AG04449 (cell line): ENCODE measurements at regions not wholly inside any gene's neighbourhood (a gene's known extent, or its start where the extent isn't known, plus 50 kb on each side); places are given as distances from the start of the nearest gene placed in this dataset.

ENCODE experiments used
- CTCF ChIA-PET: fragments of 350-600 bp; formaldehyde crosslinking; extraction: SDS; loops from one replicate; lab custom pipeline; 2021; ENCODE audit warnings: antibody characterized with exemption; lab: Yijun Ruan, JAX
- POLR2A ChIA-PET: fragments of 400-600, 350-600 bp; formaldehyde crosslinking; extraction: SDS; loops from one replicate; lab custom pipeline; 2020; ENCODE audit warnings: antibody characterized with exemption, inconsistent platforms; lab: Yijun Ruan, JAX
- DNase-seq: peaks from one replicate; pipeline ENCODE4 v3.0.0-alpha.2; 2010; ENCODE audit warnings: low read depth, low spot score
- H3K4me3 ChIP-seq: 2 replicates; pipeline ENCODE4 v1.5.1; 2011; ENCODE audit warnings: low read depth, mild to moderate bottlenecking, control low read depth, low read length
- CTCF ChIP-seq: IDR thresholded peaks from one replicate; pipeline ENCODE4 v1.5.1; 2011; ENCODE audit warnings: mild to moderate bottlenecking, moderate library complexity, low read length, control low read depth, inconsistent platforms; ENCODE audit not compliant: insufficient read depth; ENCODE audit errors: missing control alignments

- DNase-seq = no peak
These were observed 270.3 kb upstream of the GRIA3 start for GRCh38 chrX:122913764-122914163.

DNA sequence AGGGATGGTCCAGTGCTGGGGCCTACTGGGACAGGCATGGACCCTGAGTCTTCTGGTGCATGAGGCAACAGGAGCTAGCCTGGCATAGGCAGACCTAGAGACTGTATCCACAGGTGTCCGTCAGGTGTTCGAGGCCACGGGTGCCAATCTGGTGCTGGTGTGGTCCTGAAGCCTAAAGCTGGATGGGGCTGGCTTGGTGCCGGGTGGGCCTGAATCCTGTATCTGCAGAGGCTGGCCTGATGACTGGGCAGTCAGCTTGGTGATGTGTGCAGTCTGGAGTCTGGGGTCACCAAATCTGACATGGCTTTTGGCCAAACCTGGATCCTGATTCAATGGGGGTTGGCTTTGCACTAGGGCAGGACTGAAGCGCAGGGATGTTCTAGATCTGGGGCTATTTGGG lies 269.8 kb upstream of the GRIA3 start:
- no peak overlapping the region for H3K4me3 ChIP-seq
- ChIA-PET CTCF (no interaction called here), POLR2A (no interaction called here)
- no peak for TF ChIP-seq CTCF
- DNase-seq = no peak

More at GRCh38 chrX:122913764-122914163, 270.3 kb upstream of the GRIA3 start:
- CTCF ChIA-PET = no interaction called here
- POLR2A ChIA-PET = no interaction called here
- no peak for TF ChIP-seq CTCF
- H3K4me3 ChIP-seq = no peak overlapping the region

DNA sequence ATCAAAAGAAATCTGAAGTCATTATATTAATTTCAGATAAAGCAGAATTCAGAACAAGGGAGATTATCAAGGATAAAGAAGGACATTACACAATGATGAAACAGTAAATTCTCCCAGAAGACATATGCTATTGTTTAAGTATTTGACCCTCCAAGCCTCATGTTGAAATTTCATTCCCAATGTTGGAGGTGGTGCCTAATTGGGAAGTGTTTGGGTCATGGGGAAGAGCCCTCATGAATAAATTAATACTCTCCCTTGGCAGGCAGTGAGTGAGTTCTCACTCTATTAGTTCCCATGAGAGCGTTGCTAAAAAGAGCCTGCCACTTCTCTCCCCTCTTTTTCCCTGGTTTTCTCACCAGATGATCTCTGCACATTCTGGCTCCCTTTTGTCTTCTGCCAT lies 249.9 kb upstream of the GRIA3 start:
- DNase-seq = no peak
- POLR2A ChIA-PET = no interaction called here
- H3K4me3 ChIP-seq = no peak overlapping the region
- CTCF ChIA-PET = interaction anchor here (1.2 kb wide), 1 partner anchor 11 kb away, joined by 3 read pairs; no protein-coding TSS in a partner anchor
- TF ChIP-seq CTCF = no peak

- no peak for DNase-seq
- POLR2A ChIA-PET = no interaction called here
- TF ChIP-seq CTCF = no peak
- CTCF ChIA-PET = no interaction called here
- no peak overlapping the region for H3K4me3 ChIP-seq
These were observed 243.9 kb upstream of the GRIA3 start for GRCh38 chrX:122940199-122940598.

DNA sequence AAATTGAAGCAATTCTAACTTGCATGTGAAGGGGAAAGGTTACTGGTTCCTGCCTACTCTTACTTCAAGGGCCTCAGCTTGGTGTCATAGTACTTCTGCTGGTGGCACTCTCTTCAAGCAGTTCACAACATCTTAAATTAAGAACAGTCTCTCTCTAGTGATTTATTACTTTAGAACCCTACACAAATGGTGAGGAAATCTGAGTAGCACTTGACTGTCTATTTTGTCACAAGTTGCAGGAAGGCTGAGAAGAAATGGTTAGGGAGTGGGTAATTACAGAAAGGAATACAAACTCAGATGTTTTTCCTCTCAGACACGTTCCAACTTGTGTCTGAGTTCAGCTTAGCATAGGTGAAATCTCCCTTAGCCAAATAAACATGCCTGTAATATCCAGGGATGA lies 242.3 kb upstream of the GRIA3 start:
- POLR2A ChIA-PET = no interaction called here
- CTCF ChIA-PET = no interaction called here
- TF ChIP-seq CTCF = no peak
- H3K4me3 ChIP-seq = no peak overlapping the region
- DNase-seq = no peak

- no peak for TF ChIP-seq CTCF
- peak; percentile 14 for DNase-seq
- POLR2A ChIA-PET = no interaction called here
- CTCF ChIA-PET = no interaction called here
- no peak overlapping the region for H3K4me3 ChIP-seq
These were observed 240.2 kb upstream of the GRIA3 start for GRCh38 chrX:122943918-122944317.
